Suppressor macrophage treated with lipopolysaccharide for 1 hour (primary cell): ENCODE measurements at regions not wholly inside any gene's neighbourhood (a gene's known extent, or its start where the extent isn't known, plus 50 kb on each side); places are given as distances from the start of the nearest gene placed in this dataset.

Experiments
- DNase-seq, 3 donors: peaks; one replicate each; pipeline ENCODE4 v3.0.0-alpha.2; 2020 to 2022

GRCh38 chr1:220356981-220357850 lies 85.0 kb upstream of the RAB3GAP2 start:
- no peak for DNase-seq

- DNase-seq: no peak
Observed at GRCh38 chr1:220353229-220354012, 81.2 kb upstream of the RAB3GAP2 start.

- no peak for DNase-seq
Observed at GRCh38 chr1:220348211-220348610, 76.0 kb upstream of the RAB3GAP2 start.

GRCh38 chr1:220347654-220348175 lies 75.5 kb upstream of the RAB3GAP2 start:
- no peak for DNase-seq

GRCh38 chr1:220344745-220345144 lies 72.5 kb upstream of the RAB3GAP2 start:
- DNase-seq: peak; percentile 4 to 44 (median 7)

- no peak for DNase-seq
Observed at GRCh38 chr1:220342853-220343252, 70.6 kb upstream of the RAB3GAP2 start.

GRCh38 chr1:220341126-220341525 lies 68.9 kb upstream of the RAB3GAP2 start:
- DNase-seq: no peak

- DNase-seq: no peak
Observed at GRCh38 chr1:220339581-220339980, 67.3 kb upstream of the RAB3GAP2 start.

GRCh38 chr1:220338759-220339158 lies 66.5 kb upstream of the RAB3GAP2 start:
- DNase-seq: no peak

- DNase-seq: no peak
Observed at GRCh38 chr1:220336391-220337031, 64.3 kb upstream of the RAB3GAP2 start.

GRCh38 chr1:220335668-220336067 lies 63.4 kb upstream of the RAB3GAP2 start:
- no peak for DNase-seq

- no peak for DNase-seq
Observed at GRCh38 chr1:220331318-220331717, 59.1 kb upstream of the RAB3GAP2 start.

- peak; percentile 41 to 64 (median 54) for DNase-seq
Observed at GRCh38 chr1:220330265-220330664, 58.0 kb upstream of the RAB3GAP2 start.

GRCh38 chr1:220327106-220327505 lies 54.9 kb upstream of the RAB3GAP2 start:
- no peak for DNase-seq

- no peak for DNase-seq
Observed at GRCh38 chr1:220326578-220326977, 54.3 kb upstream of the RAB3GAP2 start.

GRCh38 chr1:220325306-220325995 lies 53.2 kb upstream of the RAB3GAP2 start:
- no peak for DNase-seq

- DNase-seq: no peak
Observed at GRCh38 chr1:220323717-220324116, 51.5 kb upstream of the RAB3GAP2 start.

- no peak for DNase-seq
Observed at GRCh38 chr1:220322570-220322969, 50.3 kb upstream of the RAB3GAP2 start.
